ENCODE measurements at regions not wholly inside any gene's neighbourhood (a gene's known extent, or its start where the extent isn't known, plus 50 kb on each side); places are given as distances from the start of the nearest gene placed in this dataset.

GRCh38 chr10:109676703-109677102, 246.6 kb downstream of the XPNPEP1 start (continued):
- TF ChIP-seq ESRRA (IDR thresholded peaks at IDR 0.05; ENCODE audit: borderline replicate concordance, low read length) (no peak), CHD4 (IDR thresholded peaks at IDR 0.05; ENCODE audit: borderline replicate concordance) (no peak), RARB (CRISPR knock-in tag; IDR thresholded peaks at IDR 0.05) (no peak), EP300 (IDR thresholded peaks at IDR 0.05) (no peak), ZC3H11A (IDR thresholded peaks at IDR 0.05) (no peak)

- Histone ChIP-seq H3K9me3 (no peaks in the 10 kb centered on the region), H3K4me1 (no peaks in the 10 kb centered on the region), H3K4me2 (no peak overlapping the region), H3K4me3 (no peak overlapping the region), H3K27ac (no peak overlapping the region)
- ChIA-PET CTCF (no interaction called here), POLR2A (no interaction called here)
- FAIRE-seq: no peak
- DNase-seq (ENCODE audit: low read depth in 1 of 2, low spot score in 1 of 2): no peak
- no peak for ATAC-seq
- TF ChIP-seq CHD2 (IDR thresholded peaks at IDR 0.05; ENCODE audit: low read length, partially characterized antibody): no peak
- no peak for TF ChIP-seq POLR2AphosphoS2 (conservative IDR thresholded peaks at IDR 0.05; ENCODE audit: low read length)
- no peak for TF ChIP-seq USF2 (IDR thresholded peaks at IDR 0.05)
- peak; percentile 61 for TF ChIP-seq MAFK (IDR thresholded peaks at IDR 0.05; ENCODE audit: partially characterized antibody)
These were observed 254.6 kb downstream of the XPNPEP1 start for GRCh38 chr10:109668703-109669102.

GRCh38 chr10:109668154-109668665, 255.1 kb downstream of the XPNPEP1 start:
- Histone ChIP-seq H3K27ac (no peak overlapping the region), H3K4me2 (no peak overlapping the region), H3K4me1 (no peaks in the 10 kb centered on the region), H3K4me3 (no peak overlapping the region), H3K9me3 (no peaks in the 10 kb centered on the region)
- no peak for FAIRE-seq
- CTCF ChIA-PET: no interaction called here
- DNase-seq (ENCODE audit: low read depth in 1 of 2, low spot score in 1 of 2): no peak
- no peak for TF ChIP-seq SMC3 (IDR thresholded peaks at IDR 0.05)
- no peak for ATAC-seq
- POLR2A ChIA-PET: no interaction called here
- WGBS (ENCODE audit: missing lambda C conversion rate): 13% methylated on average over 5 of the region's 5 CpGs

GRCh38 chr10:109665321-109665720, 258.0 kb downstream of the XPNPEP1 start:
- Histone ChIP-seq H3K4me1 (no peaks in the 10 kb centered on the region), H3K4me3 (no peak overlapping the region), H3K9me3 (no peaks in the 10 kb centered on the region), H3K4me2 (no peak overlapping the region), H3K27ac (no peak overlapping the region)
- whole genome bisulfite sequencing (ENCODE audit: missing lambda C conversion rate): 6% methylated on average over 2 of the region's 2 CpGs
- TF ChIP-seq HOXB5 (CRISPR knock-in tag; IDR thresholded peaks at IDR 0.05): no peak
- no peak for TF ChIP-seq RARB (CRISPR knock-in tag; IDR thresholded peaks at IDR 0.05)
- no peak for TF ChIP-seq HDAC2 (IDR thresholded peaks at IDR 0.05)
- no peak for TF ChIP-seq NPAS2 (CRISPR knock-in tag; IDR thresholded peaks at IDR 0.05; ENCODE audit: borderline replicate concordance)
- no peak for TF ChIP-seq ESRRA (IDR thresholded peaks at IDR 0.05; ENCODE audit: borderline replicate concordance, low read length)
- no peak for TF ChIP-seq RNF2 (IDR thresholded peaks at IDR 0.05; ENCODE audit: borderline replicate concordance, low read depth)
- TF ChIP-seq POLR2AphosphoS2 (conservative IDR thresholded peaks at IDR 0.05; ENCODE audit: low read length): no peak
- TF ChIP-seq SREBF2 (IDR thresholded peaks at IDR 0.05): no peak
- no peak for TF ChIP-seq SMC3 (IDR thresholded peaks at IDR 0.05)
- TF ChIP-seq HES2 (IDR thresholded peaks at IDR 0.05): no peak
- TF ChIP-seq GATA3 (IDR thresholded peaks at IDR 0.05; ENCODE audit: borderline replicate concordance): no peak
- no peak for TF ChIP-seq KDM1A (IDR thresholded peaks at IDR 0.05; ENCODE audit: low read depth)
- TF ChIP-seq NFE2L2 (conservative IDR thresholded peaks at IDR 0.05; ENCODE audit: low read length): no peak
- POLR2A ChIA-PET: no interaction called here
- DNase-seq (ENCODE audit: low read depth in 1 of 2, low spot score in 1 of 2) (no peak), FAIRE-seq (no peak), ATAC-seq (no peak)
- CTCF ChIA-PET: no interaction called here

GRCh38 chr10:109664554-109664953, 258.8 kb downstream of the XPNPEP1 start:
- 0% methylated on average over 2 of the region's 4 CpGs for WGBS (ENCODE audit: missing lambda C conversion rate)
- no peaks in the 10 kb centered on the region for H3K4me1 ChIP-seq
- no peak for FAIRE-seq
- no peak for TF ChIP-seq ZFP36 (IDR thresholded peaks at IDR 0.05; ENCODE audit: borderline replicate concordance, partially characterized antibody)
- no peak for TF ChIP-seq POLR2AphosphoS2 (conservative IDR thresholded peaks at IDR 0.05; ENCODE audit: low read length)
- no peak for TF ChIP-seq REST (IDR thresholded peaks at IDR 0.05)
- no peak for TF ChIP-seq KDM1A (IDR thresholded peaks at IDR 0.05; ENCODE audit: low read depth)
- no peak for TF ChIP-seq TP53 (CRISPR knock-in tag; IDR thresholded peaks at IDR 0.05)
- TF ChIP-seq ZC3H11A (IDR thresholded peaks at IDR 0.05): no peak
- no peak for TF ChIP-seq MAX (IDR thresholded peaks at IDR 0.05)
- TF ChIP-seq FOXS1 (CRISPR knock-in tag; IDR thresholded peaks at IDR 0.05): no peak
- TF ChIP-seq RNF2 (IDR thresholded peaks at IDR 0.05; ENCODE audit: borderline replicate concordance, low read depth): no peak
- TF ChIP-seq ATOH8 (CRISPR knock-in tag; IDR thresholded peaks at IDR 0.05; ENCODE audit: low read depth): no peak

More at GRCh38 chr10:109664554-109664953, 258.8 kb downstream of the XPNPEP1 start:
- POLR2A ChIA-PET: no interaction called here
- Histone ChIP-seq H3K4me2 (no peak overlapping the region), H3K4me3 (no peak overlapping the region), H3K9me3 (no peaks in the 10 kb centered on the region), H3K27ac (no peak overlapping the region)
- ATAC-seq (no peak), DNase-seq (ENCODE audit: low read depth in 1 of 2, low spot score in 1 of 2) (no peak)
- CTCF ChIA-PET: no interaction called here
